GM12878 (cell line): ENCODE measurements at regions not wholly inside any gene's neighbourhood (a gene's known extent, or its start where the extent isn't known, plus 50 kb on each side); places are given as distances from the start of the nearest gene placed in this dataset.

Experiments used
- ATAC-seq: fragments of 200-7000 bp; cut with Tn5 transposase; 3 replicates; pipeline ENCODE4 v1.9.1; 2020; ENCODE audit warnings: mild to moderate bottlenecking, moderate library complexity
- BruUV-seq: library from RNA; stranded (reverse); fragments of 400-500 nt; replicated peaks from 2 replicates; lab custom pipeline; 2021; lab: Mats Ljungman, UMichigan
- CTCF ChIA-PET: fragments of 300-600 bp; sonication (Branson Sonifier 250); formaldehyde crosslinking; extraction: SDS; loops from one replicate; lab custom pipeline; 2021; ENCODE audit warnings: inconsistent platforms; lab: Yijun Ruan, JAX
- POLR2A ChIA-PET: fragments of 350-600 bp; formaldehyde crosslinking; extraction: SDS; loops from one replicate; lab custom pipeline; 2021; ENCODE audit warnings: inconsistent platforms; lab: Charles Lee
- RAD21 ChIA-PET: fragments of 300-600 bp; sonication (Branson Sonifier 250); formaldehyde crosslinking; loops from one replicate; lab custom pipeline; 2023; ENCODE audit warnings: antibody characterized with exemption; ENCODE audit not compliant: unreplicated experiment; lab: Charles Lee
- SMC1A ChIA-PET: fragments of 300-600 bp; sonication (Branson Sonifier 250); formaldehyde crosslinking; loops from one replicate; lab custom pipeline; 2023; ENCODE audit not compliant: unreplicated experiment, uncharacterized antibody; lab: Charles Lee
- DNase-seq: peaks from one replicate; pipeline ENCODE4 v3.0.0-alpha.2; 2011; ENCODE audit warnings: low read depth, low spot score
- FAIRE-seq: peaks from 3 replicates; lab custom pipeline; 2011; peaks lifted over from hg19 to GRCh38; lab: Jason Lieb, UNC
- H2AFZ ChIP-seq: 2 replicates; pipeline ENCODE4 v1.6.0; 2011; ENCODE audit warnings: low read depth, low read length, control low read depth; ENCODE audit not compliant: control insufficient read depth
- H3K27ac ChIP-seq: 2 replicates; pipeline ENCODE4 v1.5.1; 2011; ENCODE audit warnings: control low read depth; ENCODE audit not compliant: control insufficient read depth, insufficient read depth
- H3K27me3 ChIP-seq, 2 experiments: replicated peaks in 1 of 2; 2 replicates each; pipeline versions ENCODE4 v1.6.0 to v1.6.1; 2011; ENCODE audit warnings: low read length in 1 of 2; ENCODE audit not compliant: control insufficient read depth in 2 of 2, insufficient read depth in 2 of 2
- H3K36me3 ChIP-seq, 2 experiments: 2 replicates each; pipeline ENCODE4 v1.5.1; 2011; ENCODE audit warnings: low read length in 1 of 2; ENCODE audit not compliant: control insufficient read depth in 2 of 2, insufficient read depth in 2 of 2
- H3K4me1 ChIP-seq: 2 replicates; pipeline ENCODE4 v1.6.1; 2011; ENCODE audit warnings: mild to moderate bottlenecking, low read length, moderate library complexity, mixed read lengths; ENCODE audit not compliant: control insufficient read depth, insufficient read depth
- H3K4me2 ChIP-seq: 2 replicates; pipeline ENCODE4 v1.6.0; 2011; ENCODE audit warnings: control low read depth; ENCODE audit not compliant: control insufficient read depth, insufficient read depth
- H3K4me3 ChIP-seq: fragments of 200-600 bp; sonication (generic); 2 replicates; pipeline ENCODE4 v1.5.1; 2016
- H3K79me2 ChIP-seq: 2 replicates; pipeline ENCODE4 v1.6.0; 2011; ENCODE audit warnings: low read length; ENCODE audit not compliant: control insufficient read depth, insufficient read depth
- H3K9ac ChIP-seq: 2 replicates; pipeline ENCODE4 v1.8.0; 2011; ENCODE audit warnings: low read length, control low read depth, mixed read lengths; ENCODE audit not compliant: control insufficient read depth, insufficient read depth
- H3K9me3 ChIP-seq: replicated peaks from 3 replicates; pipeline ENCODE4 v1.5.1; 2011; ENCODE audit warnings: mild to moderate bottlenecking, low read length; ENCODE audit not compliant: control insufficient read depth, insufficient read depth
- H4K20me1 ChIP-seq: 2 replicates; pipeline ENCODE4 v1.6.0; 2011; ENCODE audit not compliant: control insufficient read depth, insufficient read depth
- FOS ChIP-seq: IDR thresholded peaks from 3 replicates; pipeline ENCODE4 v1.6.1; 2011; ENCODE audit warnings: borderline replicate concordance; ENCODE audit not compliant: insufficient read length; ENCODE audit errors: extremely low read depth
- GABPA ChIP-seq: IDR thresholded peaks from 2 replicates; pipeline ENCODE4 v1.6.1; 2014; ENCODE audit warnings: antibody characterized with exemption, low read depth, mild to moderate bottlenecking, inconsistent platforms
- JUNB ChIP-seq: IDR thresholded peaks from 2 replicates; pipeline ENCODE4 v1.6.1; 2016; ENCODE audit warnings: antibody characterized with exemption, mild to moderate bottlenecking
- MTA2 ChIP-seq: fragments of 450-650 bp; IDR thresholded peaks from 2 replicates; pipeline ENCODE4 v1.6.1; 2016; ENCODE audit warnings: low read depth, mild to moderate bottlenecking, moderate library complexity
- MTA3 ChIP-seq: IDR thresholded peaks from 2 replicates; pipeline ENCODE4 v1.6.1; 2012; ENCODE audit warnings: low read length, inconsistent platforms, borderline replicate concordance
- NFXL1 ChIP-seq: fragments of 450-650 bp; IDR thresholded peaks from 2 replicates; pipeline ENCODE4 v1.6.1; 2017; ENCODE audit warnings: antibody characterized with exemption, mild to moderate bottlenecking, borderline replicate concordance
- SIN3A ChIP-seq: IDR thresholded peaks from 2 replicates; pipeline ENCODE4 v1.6.1; 2012; ENCODE audit warnings: low read depth, low read length, improper control_type of control experiment
- SUPT20H ChIP-seq: IDR thresholded peaks from 2 replicates; pipeline ENCODE4 v1.6.1; 2011; ENCODE audit warnings: low read depth, mild to moderate bottlenecking, low read length, moderate library complexity, borderline replicate concordance; ENCODE audit not compliant: control insufficient read depth
- WGBS: methylation state at CpG from one replicate; pipeline ENCODE4 v1.1.6; 2016; ENCODE audit warnings: low lambda C conversion rate; ENCODE audit not compliant: insufficient replicate concordance, insufficient coverage; ENCODE audit errors: missing lambda C conversion rate; 5-methylcytosine and 5-hydroxymethylcytosine counted together
- in situ Hi-C: fragments of 300-500 bp; cut with MboI; formaldehyde crosslinking; loops from 9 replicates; pipeline ENCODE4 v1.14.3; 2018; ENCODE audit warnings: mixed read lengths
- intact Hi-C: fragments of 100-400 bp; cut with micrococcal nuclease; formaldehyde crosslinking; loops from one replicate; pipeline ENCODE4 v1.14.2; 2022; ENCODE audit not compliant: unreplicated experiment
- TF ChIP-seq, protein P1 (sequence below): fragments of 450-650 bp; IDR thresholded peaks from 2 replicates; pipeline ENCODE4 v1.6.1; 2017; ENCODE audit warnings: mild to moderate bottlenecking
- TF ChIP-seq, protein P2 (sequence below): fragments of 450-650 bp; IDR thresholded peaks from 2 replicates; pipeline ENCODE4 v1.6.1; 2017; ENCODE audit warnings: borderline replicate concordance
- TF ChIP-seq, protein P3 (sequence below): fragments of 450-650 bp; IDR thresholded peaks from 2 replicates; pipeline ENCODE4 v1.6.1; 2017; ENCODE audit warnings: antibody characterized with exemption, mild to moderate bottlenecking, moderate library complexity
- TF ChIP-seq, protein P4 (sequence below): IDR thresholded peaks from 2 replicates; pipeline ENCODE4 v1.6.1; 2012; ENCODE audit warnings: mild to moderate bottlenecking, low read depth, low read length

DNA sequence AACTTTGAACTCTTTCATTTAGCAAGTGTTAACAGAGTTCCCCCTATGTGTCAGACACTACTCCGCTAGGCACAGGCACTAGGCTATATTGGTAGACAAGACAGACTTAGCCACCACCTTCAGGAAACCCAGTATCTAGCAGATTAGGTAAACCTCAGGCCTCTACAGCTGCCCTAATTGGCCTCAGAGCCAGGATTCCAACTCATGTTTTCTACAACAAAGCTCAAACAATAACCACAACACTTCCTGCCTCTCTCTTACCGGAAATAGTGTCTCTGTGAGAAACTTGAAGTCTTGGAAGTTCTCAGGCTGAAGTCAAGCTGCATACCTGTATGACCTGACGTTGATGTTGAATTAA, 116.6 kb upstream of the SLC44A1 start:
- H3K9ac ChIP-seq: no peak overlapping the region
- peak overlapping the region; percentile 61 for H2AFZ ChIP-seq
- no peaks in the 10 kb centered on the region; a peak in 1 of 4 replicates for H3K27me3 ChIP-seq
- H3K27ac ChIP-seq: no peak overlapping the region
- no peaks in the 10 kb centered on the region for H3K9me3 ChIP-seq
- H3K79me2 ChIP-seq: no peaks in the 10 kb centered on the region
- WGBS: 20% methylated on average over 3 of the region's 3 CpGs
- ATAC-seq (peak; percentile 97), FAIRE-seq (peak; percentile 70), DNase-seq (peak; percentile 72)
- no TSS peak for BruUV-seq
- ChIA-PET POLR2A (no interaction called here), RAD21 (no interaction called here), CTCF (interaction anchor here (0.7 kb wide), 1 partner anchor 264 kb away, joined by 3 read pairs; no protein-coding TSS in a partner anchor), SMC1A (interaction anchor here (1.1 kb wide), 1 partner anchor 10 kb away, joined by 3 read pairs; no protein-coding TSS in a partner anchor)
- in situ Hi-C loops (no loop called here), intact Hi-C loops (no loop called here)
- no peaks in the 10 kb centered on the region for H3K36me3 ChIP-seq
- H3K4me3 ChIP-seq: no peak overlapping the region
- H3K4me1 ChIP-seq: peaks cover 8% of the 10 kb centered on the region
- H3K4me2 ChIP-seq: no peak overlapping the region
- no peaks in the 10 kb centered on the region for H4K20me1 ChIP-seq
- TF ChIP-seq MTA3 (no peak), SIN3A (no peak), SUPT20H (no peak), FOS (no peak), NFXL1 (no peak), JUNB (no peak), MTA2 (peak; percentile 80), GABPA (no peak)
- TF ChIP-seq, protein P1, sequence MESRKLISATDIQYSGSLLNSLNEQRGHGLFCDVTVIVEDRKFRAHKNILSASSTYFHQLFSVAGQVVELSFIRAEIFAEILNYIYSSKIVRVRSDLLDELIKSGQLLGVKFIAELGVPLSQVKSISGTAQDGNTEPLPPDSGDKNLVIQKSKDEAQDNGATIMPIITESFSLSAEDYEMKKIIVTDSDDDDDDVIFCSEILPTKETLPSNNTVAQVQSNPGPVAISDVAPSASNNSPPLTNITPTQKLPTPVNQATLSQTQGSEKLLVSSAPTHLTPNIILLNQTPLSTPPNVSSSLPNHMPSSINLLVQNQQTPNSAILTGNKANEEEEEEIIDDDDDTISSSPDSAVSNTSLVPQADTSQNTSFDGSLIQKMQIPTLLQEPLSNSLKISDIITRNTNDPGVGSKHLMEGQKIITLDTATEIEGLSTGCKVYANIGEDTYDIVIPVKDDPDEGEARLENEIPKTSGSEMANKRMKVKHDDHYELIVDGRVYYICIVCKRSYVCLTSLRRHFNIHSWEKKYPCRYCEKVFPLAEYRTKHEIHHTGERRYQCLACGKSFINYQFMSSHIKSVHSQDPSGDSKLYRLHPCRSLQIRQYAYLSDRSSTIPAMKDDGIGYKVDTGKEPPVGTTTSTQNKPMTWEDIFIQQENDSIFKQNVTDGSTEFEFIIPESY: no peak
- TF ChIP-seq, protein P2, sequence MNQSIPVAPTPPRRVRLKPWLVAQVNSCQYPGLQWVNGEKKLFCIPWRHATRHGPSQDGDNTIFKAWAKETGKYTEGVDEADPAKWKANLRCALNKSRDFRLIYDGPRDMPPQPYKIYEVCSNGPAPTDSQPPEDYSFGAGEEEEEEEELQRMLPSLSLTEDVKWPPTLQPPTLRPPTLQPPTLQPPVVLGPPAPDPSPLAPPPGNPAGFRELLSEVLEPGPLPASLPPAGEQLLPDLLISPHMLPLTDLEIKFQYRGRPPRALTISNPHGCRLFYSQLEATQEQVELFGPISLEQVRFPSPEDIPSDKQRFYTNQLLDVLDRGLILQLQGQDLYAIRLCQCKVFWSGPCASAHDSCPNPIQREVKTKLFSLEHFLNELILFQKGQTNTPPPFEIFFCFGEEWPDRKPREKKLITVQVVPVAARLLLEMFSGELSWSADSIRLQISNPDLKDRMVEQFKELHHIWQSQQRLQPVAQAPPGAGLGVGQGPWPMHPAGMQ: no peak
- TF ChIP-seq, protein P3, sequence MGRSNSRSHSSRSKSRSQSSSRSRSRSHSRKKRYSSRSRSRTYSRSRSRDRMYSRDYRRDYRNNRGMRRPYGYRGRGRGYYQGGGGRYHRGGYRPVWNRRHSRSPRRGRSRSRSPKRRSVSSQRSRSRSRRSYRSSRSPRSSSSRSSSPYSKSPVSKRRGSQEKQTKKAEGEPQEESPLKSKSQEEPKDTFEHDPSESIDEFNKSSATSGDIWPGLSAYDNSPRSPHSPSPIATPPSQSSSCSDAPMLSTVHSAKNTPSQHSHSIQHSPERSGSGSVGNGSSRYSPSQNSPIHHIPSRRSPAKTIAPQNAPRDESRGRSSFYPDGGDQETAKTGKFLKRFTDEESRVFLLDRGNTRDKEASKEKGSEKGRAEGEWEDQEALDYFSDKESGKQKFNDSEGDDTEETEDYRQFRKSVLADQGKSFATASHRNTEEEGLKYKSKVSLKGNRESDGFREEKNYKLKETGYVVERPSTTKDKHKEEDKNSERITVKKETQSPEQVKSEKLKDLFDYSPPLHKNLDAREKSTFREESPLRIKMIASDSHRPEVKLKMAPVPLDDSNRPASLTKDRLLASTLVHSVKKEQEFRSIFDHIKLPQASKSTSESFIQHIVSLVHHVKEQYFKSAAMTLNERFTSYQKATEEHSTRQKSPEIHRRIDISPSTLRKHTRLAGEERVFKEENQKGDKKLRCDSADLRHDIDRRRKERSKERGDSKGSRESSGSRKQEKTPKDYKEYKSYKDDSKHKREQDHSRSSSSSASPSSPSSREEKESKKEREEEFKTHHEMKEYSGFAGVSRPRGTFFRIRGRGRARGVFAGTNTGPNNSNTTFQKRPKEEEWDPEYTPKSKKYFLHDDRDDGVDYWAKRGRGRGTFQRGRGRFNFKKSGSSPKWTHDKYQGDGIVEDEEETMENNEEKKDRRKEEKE: no peak
- TF ChIP-seq, protein P4, sequence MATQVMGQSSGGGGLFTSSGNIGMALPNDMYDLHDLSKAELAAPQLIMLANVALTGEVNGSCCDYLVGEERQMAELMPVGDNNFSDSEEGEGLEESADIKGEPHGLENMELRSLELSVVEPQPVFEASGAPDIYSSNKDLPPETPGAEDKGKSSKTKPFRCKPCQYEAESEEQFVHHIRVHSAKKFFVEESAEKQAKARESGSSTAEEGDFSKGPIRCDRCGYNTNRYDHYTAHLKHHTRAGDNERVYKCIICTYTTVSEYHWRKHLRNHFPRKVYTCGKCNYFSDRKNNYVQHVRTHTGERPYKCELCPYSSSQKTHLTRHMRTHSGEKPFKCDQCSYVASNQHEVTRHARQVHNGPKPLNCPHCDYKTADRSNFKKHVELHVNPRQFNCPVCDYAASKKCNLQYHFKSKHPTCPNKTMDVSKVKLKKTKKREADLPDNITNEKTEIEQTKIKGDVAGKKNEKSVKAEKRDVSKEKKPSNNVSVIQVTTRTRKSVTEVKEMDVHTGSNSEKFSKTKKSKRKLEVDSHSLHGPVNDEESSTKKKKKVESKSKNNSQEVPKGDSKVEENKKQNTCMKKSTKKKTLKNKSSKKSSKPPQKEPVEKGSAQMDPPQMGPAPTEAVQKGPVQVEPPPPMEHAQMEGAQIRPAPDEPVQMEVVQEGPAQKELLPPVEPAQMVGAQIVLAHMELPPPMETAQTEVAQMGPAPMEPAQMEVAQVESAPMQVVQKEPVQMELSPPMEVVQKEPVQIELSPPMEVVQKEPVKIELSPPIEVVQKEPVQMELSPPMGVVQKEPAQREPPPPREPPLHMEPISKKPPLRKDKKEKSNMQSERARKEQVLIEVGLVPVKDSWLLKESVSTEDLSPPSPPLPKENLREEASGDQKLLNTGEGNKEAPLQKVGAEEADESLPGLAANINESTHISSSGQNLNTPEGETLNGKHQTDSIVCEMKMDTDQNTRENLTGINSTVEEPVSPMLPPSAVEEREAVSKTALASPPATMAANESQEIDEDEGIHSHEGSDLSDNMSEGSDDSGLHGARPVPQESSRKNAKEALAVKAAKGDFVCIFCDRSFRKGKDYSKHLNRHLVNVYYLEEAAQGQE: no peak
